ENCODE measurements at regions not wholly inside any gene's neighbourhood (a gene's known extent, or its start where the extent isn't known, plus 50 kb on each side); places are given as distances from the start of the nearest gene placed in this dataset.
"Not testable (repeated sequence)": the region's sequence is repeated elsewhere in the genome, so short reads cannot be mapped to it uniquely, and the experiment has no call there.

- no peak for DNase-seq
These were observed 107.4 kb upstream of the HES1 start for GRCh38 chr3:194028434-194029004.

DNA sequence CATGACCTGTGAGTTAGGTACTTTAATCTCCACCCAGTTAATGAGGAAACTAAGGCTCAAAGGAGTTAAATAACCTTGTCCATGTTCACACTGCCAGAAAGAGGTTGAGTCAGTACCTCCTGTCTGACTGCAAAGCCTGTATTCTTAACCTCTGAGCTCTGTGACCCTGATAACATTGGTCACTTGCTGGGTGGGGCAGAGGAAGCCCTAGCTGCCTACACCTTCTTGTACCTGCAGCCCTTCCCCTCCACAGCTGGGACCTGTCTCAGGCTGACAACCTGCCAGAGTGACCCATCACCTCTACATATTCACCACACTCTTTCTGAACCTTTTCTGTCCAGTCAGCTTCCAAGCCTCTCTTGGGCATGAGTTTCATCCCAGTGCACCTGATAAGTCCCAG lies 106.1 kb upstream of the HES1 start:
- no peak for DNase-seq

DNA sequence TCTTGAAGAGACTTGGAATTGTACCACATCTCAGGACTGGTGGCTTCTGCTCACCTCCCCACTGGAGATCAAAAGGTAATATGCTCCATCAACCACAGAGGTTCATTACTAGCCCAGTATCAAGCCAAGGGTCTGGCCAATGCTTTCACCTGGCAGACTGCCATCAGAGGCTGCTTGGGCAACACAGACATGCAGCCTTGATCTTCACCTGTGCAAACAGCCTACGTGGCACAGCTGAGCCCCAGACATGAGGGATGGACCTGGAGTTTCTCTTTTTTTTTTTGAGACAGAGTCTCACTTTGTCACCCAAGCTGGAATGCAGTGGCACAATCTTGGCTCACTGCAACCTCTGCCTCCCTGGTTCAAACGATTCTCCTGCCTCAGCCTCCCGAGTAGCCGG lies 105.6 kb upstream of the HES1 start:
- no peak for DNase-seq

- no peak for DNase-seq
These were observed 104.6 kb upstream of the HES1 start for GRCh38 chr3:194031349-194031748.

GRCh38 chr3:194031867-194032635 lies 103.9 kb upstream of the HES1 start:
- DNase-seq: no peak

DNA sequence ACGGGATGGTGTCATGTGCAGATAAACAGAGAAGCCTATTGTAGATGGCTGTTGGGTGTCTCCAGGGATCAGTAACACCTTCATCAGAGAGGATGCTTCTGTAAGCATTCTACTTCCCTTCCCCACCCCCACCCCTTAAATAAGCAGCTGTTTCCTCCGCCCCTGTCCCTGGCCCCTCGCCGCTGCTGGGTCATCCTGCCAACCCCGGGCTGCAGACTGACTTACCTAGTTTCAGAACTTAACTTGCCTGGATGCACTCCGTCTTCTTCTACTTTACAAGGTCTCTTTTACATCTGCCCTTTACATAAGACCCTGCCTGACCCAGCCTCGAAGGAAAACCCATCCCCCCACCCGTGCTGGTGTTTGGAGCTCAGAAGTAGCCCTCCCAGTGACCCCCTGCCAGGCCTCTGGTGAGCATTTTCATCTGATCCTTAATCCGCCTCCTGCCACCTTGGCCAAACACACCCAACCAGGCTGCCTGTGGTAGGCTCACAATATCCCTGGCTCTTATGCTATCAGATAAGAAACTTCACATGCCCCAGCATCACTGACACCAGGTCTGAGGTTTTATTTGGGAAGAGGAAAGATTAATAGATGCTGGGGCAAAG lies 103.0 kb upstream of the HES1 start:
- DNase-seq: no peak

DNA sequence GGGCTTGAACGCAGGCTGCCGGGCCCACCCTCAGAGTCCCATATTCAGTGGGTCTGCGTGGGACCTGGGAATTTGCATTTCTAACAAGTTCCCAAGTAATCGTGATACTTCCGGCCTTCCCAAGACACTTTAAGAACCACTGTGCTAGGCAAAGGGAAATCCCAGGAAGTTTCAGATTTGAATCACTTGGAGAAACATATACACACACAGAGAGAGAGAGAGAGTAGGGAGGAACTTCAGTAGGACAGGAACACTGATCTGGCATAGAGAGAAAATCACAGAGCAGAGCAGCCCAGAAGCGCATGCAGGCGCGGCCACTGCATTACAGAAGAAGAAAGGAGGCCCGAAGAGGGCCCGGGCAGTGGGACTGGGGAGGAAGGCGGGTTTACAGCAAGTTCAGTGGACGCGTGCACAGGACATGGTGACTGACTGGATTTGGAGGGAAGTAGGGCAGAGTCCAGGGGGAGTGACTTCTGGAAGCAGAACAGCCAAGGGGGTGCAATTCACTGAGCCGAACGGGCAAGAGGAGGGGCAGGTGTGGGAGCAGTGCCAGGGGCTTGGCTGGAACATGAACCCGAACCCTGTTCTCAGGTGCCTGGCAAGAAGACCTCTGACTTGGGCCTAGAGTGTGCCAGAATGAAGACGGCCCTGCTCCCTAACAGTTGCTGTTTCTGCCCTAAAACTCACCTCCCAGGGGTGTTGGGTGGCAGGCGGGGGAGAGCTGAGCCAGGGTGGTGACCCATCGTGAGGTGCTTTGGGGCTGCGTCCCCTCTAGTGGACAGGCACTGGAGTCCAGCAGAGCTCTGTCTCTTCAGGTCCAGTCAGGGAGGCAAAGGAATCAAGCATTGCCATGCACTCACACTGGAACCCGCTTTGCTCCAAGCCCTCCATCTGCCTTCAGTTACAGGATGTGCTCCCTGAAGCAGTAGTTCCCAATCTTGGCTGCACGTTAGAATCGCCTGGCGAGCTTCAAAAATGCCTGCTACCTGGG lies 101.3 kb upstream of the HES1 start:
- DNase-seq: no peak

DNA sequence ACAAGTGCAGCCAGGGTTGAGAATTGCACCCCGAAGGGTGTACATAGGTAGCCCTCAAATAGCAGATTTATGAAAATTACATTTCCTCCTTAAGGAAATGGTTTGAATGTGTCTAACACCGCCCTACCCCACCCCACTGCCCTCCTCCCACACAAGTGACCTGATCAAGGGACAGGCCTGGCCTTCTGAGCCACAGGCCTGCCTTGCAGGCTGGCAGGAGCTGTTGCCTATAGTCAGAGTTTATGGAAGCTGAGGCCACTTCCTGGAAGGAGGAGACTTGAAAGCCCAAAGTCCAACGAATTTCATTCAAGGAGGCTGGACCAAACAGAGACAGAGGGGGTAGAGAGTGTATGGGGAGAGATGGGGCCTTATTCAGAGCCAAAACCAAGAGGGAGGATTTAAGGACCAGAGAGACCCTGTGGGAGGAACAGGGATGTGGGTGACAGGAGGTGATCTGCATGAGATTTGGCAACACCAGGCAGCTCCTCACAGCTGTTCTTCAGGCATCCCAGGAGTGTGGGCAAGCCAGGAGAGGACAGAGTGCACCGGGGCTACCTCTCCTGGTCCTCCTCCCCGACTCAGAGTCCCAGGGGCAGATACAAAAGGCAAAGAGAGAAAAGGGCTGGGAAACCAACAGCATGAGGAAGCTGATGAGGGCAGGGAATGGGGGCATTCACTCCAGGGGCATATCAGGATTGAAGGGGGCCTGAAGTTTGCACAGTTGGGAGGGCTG lies 100.4 kb upstream of the HES1 start:
- DNase-seq: no peak

DNA sequence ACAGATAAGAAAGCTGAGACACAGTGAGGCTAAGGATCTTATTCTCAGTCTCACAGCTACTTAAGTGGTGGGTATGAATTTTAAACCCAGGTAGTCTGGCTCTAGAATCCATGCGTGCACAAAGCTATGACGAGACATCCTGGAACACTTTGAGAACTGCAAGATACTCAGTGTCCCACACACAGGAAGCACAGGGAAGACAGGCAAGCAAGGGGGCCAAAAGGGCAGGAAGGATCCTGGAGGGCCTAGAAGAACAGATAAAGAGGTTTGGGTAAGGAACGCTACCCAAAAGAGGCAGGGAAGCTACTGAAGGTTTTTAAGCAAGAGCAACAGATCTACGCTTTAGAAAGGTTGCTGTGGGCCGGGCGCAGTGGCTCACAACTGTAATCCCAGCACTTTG lies 99.1 kb upstream of the HES1 start:
- no peak for DNase-seq

DNA sequence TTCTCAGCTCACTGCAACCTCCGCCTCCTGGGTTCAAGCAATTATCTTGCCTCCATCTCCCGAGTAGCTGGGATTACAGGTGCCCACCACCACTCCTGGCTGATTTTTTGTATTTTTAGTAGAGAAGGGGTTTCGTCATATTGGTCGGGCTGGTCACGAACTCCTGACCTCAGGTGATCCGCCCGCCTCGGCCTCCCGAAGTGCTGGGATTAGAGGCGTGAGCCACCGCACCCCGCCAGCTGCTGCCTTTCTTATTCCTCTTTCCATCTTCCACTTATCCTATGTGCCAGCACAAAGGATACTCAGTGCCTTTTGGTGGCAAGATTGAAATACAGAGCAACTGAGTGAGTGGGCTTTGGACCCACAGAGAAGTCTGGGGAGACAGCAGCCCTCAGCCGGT lies 97.6 kb upstream of the HES1 start:
- not testable (repeated sequence) for DNase-seq

- no peak for DNase-seq
These were observed 97.0 kb upstream of the HES1 start for GRCh38 chr3:194038960-194039359.

DNA sequence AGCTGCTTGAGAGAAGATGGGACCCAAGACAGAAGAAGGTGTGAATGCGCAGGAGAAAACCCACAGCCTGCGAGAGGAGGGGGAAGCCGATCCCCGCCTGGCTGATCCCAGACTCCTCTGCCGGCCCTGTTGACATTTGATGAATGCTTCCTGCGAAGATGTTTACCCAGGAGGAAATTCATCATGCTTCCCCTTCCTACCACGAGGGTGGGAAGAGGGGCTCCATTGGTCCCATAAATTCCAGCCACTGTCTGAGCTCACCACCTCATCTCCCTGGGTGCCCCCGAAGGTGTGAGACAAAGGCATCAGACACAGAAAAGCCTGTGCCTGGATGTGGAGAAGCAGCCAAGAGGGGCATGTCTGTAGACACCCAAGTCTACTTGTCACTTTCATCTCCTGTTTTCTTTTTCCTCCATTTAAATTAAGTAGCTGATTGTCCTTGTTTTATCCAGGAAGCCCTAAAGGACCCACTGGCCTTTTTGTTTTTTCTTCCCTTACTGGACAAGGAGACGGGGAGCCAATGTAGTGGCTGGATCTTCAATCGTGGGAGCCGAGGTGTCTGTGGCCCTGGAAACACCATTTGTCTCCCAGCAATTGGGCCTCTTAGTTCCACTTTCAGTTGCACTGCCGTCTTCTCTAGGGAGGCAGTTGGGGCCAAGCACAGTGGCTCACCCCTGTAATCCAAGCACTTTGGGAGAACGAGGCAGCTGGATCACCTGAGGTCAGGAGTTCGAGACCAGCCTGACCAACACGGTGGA lies 95.3 kb upstream of the HES1 start:
- DNase-seq: no peak

GRCh38 chr3:194042927-194043326 lies 93.0 kb upstream of the HES1 start:
- DNase-seq: no peak

DNA sequence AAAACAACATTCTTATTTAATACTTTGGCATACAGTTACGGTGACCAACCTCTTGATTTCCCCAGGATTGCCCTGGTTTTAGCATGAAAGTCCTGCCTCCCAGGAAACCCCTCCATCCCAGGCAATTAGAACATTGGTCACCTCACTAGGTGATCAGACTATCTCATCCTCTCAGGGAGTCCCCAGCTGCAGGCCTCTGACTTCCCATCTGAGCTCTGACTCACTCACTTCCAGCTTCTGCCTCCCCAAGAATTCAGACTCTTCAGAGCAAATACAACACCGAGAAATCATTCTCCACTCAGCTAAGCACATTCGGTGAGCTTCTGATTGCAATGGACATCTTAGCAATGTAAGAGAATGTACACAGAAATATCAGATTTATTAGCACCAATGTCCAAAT lies 92.4 kb upstream of the HES1 start:
- no peak for DNase-seq

DNA sequence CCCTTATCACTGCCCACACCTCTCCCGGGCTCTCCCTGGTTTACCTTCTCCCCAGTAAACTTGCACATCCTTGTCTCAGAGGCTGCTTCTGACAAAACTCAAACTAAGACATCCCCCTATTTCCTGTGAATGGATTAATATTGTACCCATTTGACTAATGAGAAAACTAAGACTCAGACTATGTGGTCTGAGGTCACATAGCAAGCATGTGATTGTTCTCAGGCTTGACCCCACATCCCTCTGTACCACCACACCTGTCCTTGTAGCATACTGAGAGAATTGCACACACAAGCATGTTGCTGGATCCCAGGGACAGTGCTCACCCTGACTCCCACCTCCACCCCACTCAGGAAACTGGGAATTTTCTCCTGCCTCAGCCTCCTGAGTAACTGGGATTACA lies 90.7 kb upstream of the HES1 start:
- no peak for DNase-seq

GRCh38 chr3:194045919-194046318 lies 90.0 kb upstream of the HES1 start:
- no peak for DNase-seq

DNA sequence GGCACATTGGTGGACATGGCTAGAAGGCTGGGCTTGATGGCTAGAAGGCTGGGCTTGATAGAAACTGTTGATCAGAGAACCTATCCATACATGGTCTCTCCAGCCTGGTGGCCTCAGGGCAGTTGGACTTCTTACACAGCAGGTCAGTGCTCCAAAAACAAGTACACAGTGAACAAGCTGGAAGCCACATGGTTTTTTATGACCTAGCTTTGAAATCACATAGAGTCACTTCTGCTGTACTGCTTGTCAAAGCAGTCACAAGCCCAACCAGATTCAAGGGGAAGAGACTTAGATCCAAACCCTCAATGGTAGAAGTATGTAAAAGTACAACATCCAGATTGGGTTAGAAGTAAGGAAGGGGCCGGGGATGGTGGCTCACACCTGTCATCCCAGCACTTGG lies 89.4 kb upstream of the HES1 start:
- DNase-seq: no peak

GRCh38 chr3:194046995-194047645 lies 88.8 kb upstream of the HES1 start:
- no peak for DNase-seq

DNA sequence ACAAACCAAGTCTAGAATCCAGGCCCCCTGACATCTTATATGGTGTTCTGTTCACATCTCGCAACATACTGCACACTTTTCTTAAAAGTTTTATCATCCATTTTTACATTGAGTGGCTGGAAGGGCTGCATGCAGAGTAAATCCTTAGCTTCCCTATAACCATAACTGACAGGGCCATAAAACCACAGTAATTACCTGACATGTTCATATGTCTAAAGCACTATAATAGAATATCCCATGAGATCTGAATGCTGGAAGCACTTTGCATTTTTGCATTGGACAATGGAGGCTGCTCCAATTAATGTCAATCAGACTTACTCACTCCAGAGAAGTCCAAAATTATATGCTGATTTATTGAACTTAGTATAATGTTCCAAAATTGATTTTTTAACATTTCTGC lies 86.6 kb upstream of the HES1 start:
- DNase-seq: no peak

GRCh38 chr3:194050782-194051320 lies 85.1 kb upstream of the HES1 start:
- DNase-seq: no peak
